Coronary artery (tissue), 2 donors: ENCODE measurements at regions not wholly inside any gene's neighbourhood (a gene's known extent, or its start where the extent isn't known, plus 50 kb on each side); places are given as distances from the start of the nearest gene placed in this dataset.

ENCODE experiments used
- DNase-seq: peaks from one replicate; pipeline ENCODE4 v3.0.0-alpha.2; 2017; ENCODE audit warnings: low spot score
- H3K27ac ChIP-seq, 2 donors: fragments of 200-600 bp; sonication (generic); one replicate each; pipeline ENCODE4 v1.5.1; 2016 to 2019
- H3K4me3 ChIP-seq: fragments of 200-600 bp; sonication (generic); 2 replicates; pipeline ENCODE4 v1.5.1; 2016; ENCODE audit warnings: mild to moderate bottlenecking, moderate library complexity
- TF ChIP-seq, protein P1 (sequence below): fragments of 200-600 bp; sonication (generic); IDR thresholded peaks from one replicate; pipeline ENCODE4 v1.5.1; 2019; ENCODE audit warnings: antibody characterized with exemption

GRCh38 chr5:159411115-159411514 lies 80.8 kb upstream of the IL12B start:
- Histone ChIP-seq H3K4me3 (no peak overlapping the region), H3K27ac (no peak overlapping the region)
- no peak for DNase-seq
- TF ChIP-seq, protein P1, sequence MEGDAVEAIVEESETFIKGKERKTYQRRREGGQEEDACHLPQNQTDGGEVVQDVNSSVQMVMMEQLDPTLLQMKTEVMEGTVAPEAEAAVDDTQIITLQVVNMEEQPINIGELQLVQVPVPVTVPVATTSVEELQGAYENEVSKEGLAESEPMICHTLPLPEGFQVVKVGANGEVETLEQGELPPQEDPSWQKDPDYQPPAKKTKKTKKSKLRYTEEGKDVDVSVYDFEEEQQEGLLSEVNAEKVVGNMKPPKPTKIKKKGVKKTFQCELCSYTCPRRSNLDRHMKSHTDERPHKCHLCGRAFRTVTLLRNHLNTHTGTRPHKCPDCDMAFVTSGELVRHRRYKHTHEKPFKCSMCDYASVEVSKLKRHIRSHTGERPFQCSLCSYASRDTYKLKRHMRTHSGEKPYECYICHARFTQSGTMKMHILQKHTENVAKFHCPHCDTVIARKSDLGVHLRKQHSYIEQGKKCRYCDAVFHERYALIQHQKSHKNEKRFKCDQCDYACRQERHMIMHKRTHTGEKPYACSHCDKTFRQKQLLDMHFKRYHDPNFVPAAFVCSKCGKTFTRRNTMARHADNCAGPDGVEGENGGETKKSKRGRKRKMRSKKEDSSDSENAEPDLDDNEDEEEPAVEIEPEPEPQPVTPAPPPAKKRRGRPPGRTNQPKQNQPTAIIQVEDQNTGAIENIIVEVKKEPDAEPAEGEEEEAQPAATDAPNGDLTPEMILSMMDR, result no peak

GRCh38 chr5:159412284-159413046 lies 82.2 kb upstream of the IL12B start:
- Histone ChIP-seq H3K4me3 (no peak overlapping the region), H3K27ac (no peak overlapping the region)
- TF ChIP-seq, protein P1, result no peak
- DNase-seq, result no peak

DNA sequence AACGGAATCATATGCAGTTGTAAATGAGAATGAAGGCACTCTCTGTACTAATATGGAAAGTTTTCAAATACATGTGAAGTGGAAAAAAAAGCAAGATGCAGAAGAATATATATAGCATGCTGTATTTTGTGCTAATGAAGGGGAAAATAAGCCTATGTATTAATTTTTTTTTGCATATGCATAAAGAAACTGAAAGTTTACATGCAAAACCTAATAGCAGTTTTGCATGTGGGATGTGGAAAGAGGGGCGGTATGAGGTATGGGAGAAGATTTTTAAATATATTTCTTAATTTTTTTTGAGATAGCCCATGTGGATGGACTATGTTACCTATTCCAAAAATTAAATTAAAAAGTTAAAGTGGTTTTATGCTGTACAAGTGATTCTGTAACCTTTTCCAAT lies 83.7 kb upstream of the IL12B start:
- DNase-seq, result no peak
- H3K27ac ChIP-seq, result no peak overlapping the region
- TF ChIP-seq, protein P1, result no peak
- H3K4me3 ChIP-seq, result no peak overlapping the region

- TF ChIP-seq, protein P1, result no peak
- H3K4me3 ChIP-seq, result no peak overlapping the region
- DNase-seq, result no peak
- no peak overlapping the region for H3K27ac ChIP-seq
Measured at GRCh38 chr5:159415301-159415937, 85.1 kb upstream of the IL12B start.

- H3K27ac ChIP-seq, result no peak overlapping the region
- no peak for DNase-seq
- TF ChIP-seq, protein P1, result no peak
- no peak overlapping the region for H3K4me3 ChIP-seq
Measured at GRCh38 chr5:159416438-159416837, 86.2 kb upstream of the IL12B start.

DNA sequence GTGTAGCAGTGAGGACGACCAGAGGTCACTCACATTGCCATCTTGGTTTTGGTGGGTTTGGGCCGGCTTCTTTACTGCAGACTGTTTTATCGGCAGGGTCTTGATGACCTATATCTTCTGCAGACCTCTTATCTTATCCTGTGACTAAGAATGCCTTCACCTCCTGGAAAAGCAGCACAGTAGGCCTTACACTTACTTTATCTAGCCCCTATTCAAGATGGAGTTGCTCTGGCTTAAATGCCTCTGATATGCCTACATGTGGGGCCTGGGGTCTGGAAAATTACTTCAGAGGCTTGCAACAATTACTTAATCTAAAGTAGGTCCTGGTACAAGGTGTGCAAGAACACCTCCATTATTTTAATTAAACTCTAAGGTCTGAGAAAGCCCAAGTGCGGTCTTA lies 86.9 kb upstream of the IL12B start:
- TF ChIP-seq, protein P1, result no peak
- Histone ChIP-seq H3K27ac (no peak overlapping the region), H3K4me3 (no peak overlapping the region)
- DNase-seq, result no peak

DNA sequence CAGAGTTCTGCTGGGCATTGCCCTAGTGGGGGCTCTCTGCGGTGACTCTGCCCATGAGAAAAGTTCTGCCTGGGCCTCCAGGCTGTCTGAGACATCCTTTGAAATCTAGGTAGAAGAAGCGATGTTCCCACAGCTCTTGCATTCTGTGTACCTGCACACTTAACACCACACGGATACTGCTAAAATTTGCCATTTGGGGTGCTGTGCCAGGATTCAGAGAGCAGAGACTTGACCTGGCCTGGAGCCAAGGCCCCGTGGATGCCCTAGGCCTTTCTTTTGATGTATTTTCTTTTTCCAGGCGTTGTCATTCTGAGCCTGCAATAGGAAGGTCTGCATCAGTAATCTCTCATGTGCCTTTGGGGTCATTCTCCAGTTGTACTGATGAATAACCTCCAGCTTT lies 89.3 kb upstream of the IL12B start:
- TF ChIP-seq, protein P1, result no peak
- Histone ChIP-seq H3K4me3 (no peak overlapping the region), H3K27ac (no peak overlapping the region)
- no peak for DNase-seq
